CD4-positive, alpha-beta T cell (primary cell): ENCODE measurements at regions not wholly inside any gene's neighbourhood (a gene's known extent, or its start where the extent isn't known, plus 50 kb on each side); places are given as distances from the start of the nearest gene placed in this dataset.

Source experiments
- ATAC-seq: fragments of 200-7000 bp; cut with Tn5 transposase; one replicate; pipeline ENCODE4 v1.10.0; 2022; ENCODE audit warnings: mild to moderate bottlenecking; ENCODE audit not compliant: poor library complexity
- CTCF ChIA-PET: fragments of 350-600 bp; sonication (Branson Sonifier 250); formaldehyde crosslinking; loops from one replicate; lab custom pipeline; 2021; ENCODE audit warnings: antibody characterized with exemption, inconsistent platforms; lab: Charles Lee
- POLR2A ChIA-PET: fragments of 350-600 bp; sonication (Branson Sonifier 250); formaldehyde crosslinking; loops from one replicate; lab custom pipeline; 2021; ENCODE audit warnings: antibody characterized with exemption, inconsistent platforms; lab: Charles Lee
- DNase-seq, 14 experiments: peaks; one replicate each; pipeline ENCODE4 v3.0.0-alpha.2; 2013 to 2020; ENCODE audit warnings: mixed read lengths in 2 of 14
- H3K27ac ChIP-seq, 2 donors: one replicate each; pipeline versions ENCODE4 v1.5.1 to v1.7.0; 2013; ENCODE audit warnings: low read length in 2 of 2, low read depth in 1 of 2, mild to moderate bottlenecking in 1 of 2
- H3K27me3 ChIP-seq, 2 experiments: 1 replicate in 1 of 2; 2 replicates in 1 of 2; pipeline versions ENCODE4 v1.6.1 to v1.7.0; 2013; ENCODE audit warnings: low read length in 2 of 2, control low read depth in 1 of 2, mild to moderate bottlenecking in 1 of 2, moderate library complexity in 1 of 2; ENCODE audit not compliant: insufficient read depth in 2 of 2, control insufficient read depth in 1 of 2
- H3K36me3 ChIP-seq: one replicate; pipeline ENCODE4 v1.6.1; 2013; ENCODE audit warnings: low read length, control low read depth; ENCODE audit not compliant: insufficient read depth
- H3K4me1 ChIP-seq: one replicate; pipeline ENCODE4 v1.6.1; 2013; ENCODE audit warnings: low read length, control low read depth; ENCODE audit not compliant: insufficient read depth
- H3K4me3 ChIP-seq: one replicate; pipeline ENCODE4 v1.5.1; 2013; ENCODE audit warnings: mild to moderate bottlenecking, low read length, moderate library complexity
- H3K9me3 ChIP-seq, 2 experiments: 1 replicate in 1 of 2; 2 replicates in 1 of 2; pipeline versions ENCODE4 v1.6.1 to v1.7.0; 2013; ENCODE audit warnings: low read length in 2 of 2, mild to moderate bottlenecking in 2 of 2, control low read depth in 1 of 2, moderate library complexity in 1 of 2; ENCODE audit not compliant: control insufficient read depth in 1 of 2, insufficient read depth in 1 of 2
- H3K27ac Mint-ChIP-seq: one replicate; pipeline ENCODE4 v1.8.0; 2020; ENCODE audit warnings: mixed read lengths
- H3K27me3 Mint-ChIP-seq: one replicate; pipeline ENCODE4 v1.8.0; 2021; ENCODE audit warnings: mixed read lengths
- H3K36me3 Mint-ChIP-seq: one replicate; pipeline ENCODE4 v1.8.0; 2021; ENCODE audit warnings: low read depth, mixed read lengths
- H3K4me1 Mint-ChIP-seq: one replicate; pipeline ENCODE4 v1.8.0; 2021; ENCODE audit warnings: low read depth, mixed read lengths
- H3K4me3 Mint-ChIP-seq: one replicate; pipeline ENCODE4 v1.8.0; 2020; ENCODE audit warnings: mild to moderate bottlenecking, mixed read lengths
- H3K9me3 Mint-ChIP-seq: one replicate; pipeline ENCODE4 v1.8.0; 2020; ENCODE audit warnings: mixed read lengths
- CTCF ChIP-seq: fragments of 200-600 bp; IDR thresholded peaks from one replicate; pipeline ENCODE4 v1.8.0; 2022; ENCODE audit warnings: antibody characterized with exemption, mild to moderate bottlenecking
- intact Hi-C, 2 experiments: fragments of 100-400 bp; cut with DNase I in 1 of 2; cut with micrococcal nuclease in 1 of 2; formaldehyde crosslinking; loops; one replicate each; pipeline versions ENCODE4 v1.15.1 to v1.9.0; 2023 to 2025; cut with DNase I, micrococcal nuclease

- Mint-ChIP-seq H3K36me3 (no peaks in the 10 kb centered on the region), H3K27ac (no peak overlapping the region), H3K9me3 (peaks cover 13% of the 10 kb centered on the region), H3K27me3 (no peaks in the 10 kb centered on the region), H3K4me3 (no peak overlapping the region), H3K4me1 (no peaks in the 10 kb centered on the region)
- no peaks in the 10 kb centered on the region for H3K4me1 ChIP-seq
- no peak overlapping the region for H3K4me3 ChIP-seq
- ChIA-PET POLR2A (no interaction called here), CTCF (no interaction called here)
- intact Hi-C loops = no loop called here
- DNase-seq (no peak), ATAC-seq (no peak)
- peaks cover 0 to 8% of the 10 kb centered on the region in 2 experiments for H3K9me3 ChIP-seq
- no peaks in the 10 kb centered on the region for H3K27me3 ChIP-seq
- no peak overlapping the region for H3K27ac ChIP-seq
- H3K36me3 ChIP-seq = no peaks in the 10 kb centered on the region
- no peak for TF ChIP-seq CTCF
Observed at GRCh38 chr6:98230250-98230649, 604.1 kb upstream of the POU3F2 start.

DNA sequence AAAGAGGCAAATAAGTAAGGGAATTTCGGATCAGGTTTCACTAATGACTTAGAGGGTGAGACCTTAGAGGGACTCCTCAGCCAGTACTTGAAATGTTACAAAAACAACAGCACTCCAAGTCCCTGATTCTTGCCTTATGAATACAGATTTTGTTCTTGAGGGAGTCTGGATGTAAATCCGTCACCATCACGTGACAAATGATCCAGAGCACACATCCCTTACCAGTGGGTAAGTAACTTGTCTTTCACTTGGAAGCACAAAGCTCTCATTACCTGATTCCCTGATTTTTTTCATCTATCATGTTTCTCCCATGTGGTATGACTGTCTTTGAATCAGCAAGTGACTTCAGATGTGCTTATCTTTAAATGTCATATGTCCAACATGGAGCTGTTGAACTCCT, 595.3 kb upstream of the POU3F2 start:
- no peaks in the 10 kb centered on the region for H3K27me3 Mint-ChIP-seq
- H3K9me3 Mint-ChIP-seq = peaks cover 6% of the 10 kb centered on the region
- Histone ChIP-seq H3K36me3 (no peaks in the 10 kb centered on the region), H3K27me3 (no peaks in the 10 kb centered on the region), H3K9me3 (peaks cover 0 to 4% of the 10 kb centered on the region in 2 experiments), H3K4me1 (no peaks in the 10 kb centered on the region), H3K27ac (no peak overlapping the region), H3K4me3 (no peak overlapping the region)
- TF ChIP-seq CTCF = no peak
- H3K4me3 Mint-ChIP-seq = no peak overlapping the region
- no peak for DNase-seq
- CTCF ChIA-PET = no interaction called here
- no peaks in the 10 kb centered on the region for H3K4me1 Mint-ChIP-seq
- POLR2A ChIA-PET = no interaction called here
- no peaks in the 10 kb centered on the region for H3K36me3 Mint-ChIP-seq
- no peak overlapping the region for H3K27ac Mint-ChIP-seq
- intact Hi-C loops = no loop called here
- no peak for ATAC-seq

DNA sequence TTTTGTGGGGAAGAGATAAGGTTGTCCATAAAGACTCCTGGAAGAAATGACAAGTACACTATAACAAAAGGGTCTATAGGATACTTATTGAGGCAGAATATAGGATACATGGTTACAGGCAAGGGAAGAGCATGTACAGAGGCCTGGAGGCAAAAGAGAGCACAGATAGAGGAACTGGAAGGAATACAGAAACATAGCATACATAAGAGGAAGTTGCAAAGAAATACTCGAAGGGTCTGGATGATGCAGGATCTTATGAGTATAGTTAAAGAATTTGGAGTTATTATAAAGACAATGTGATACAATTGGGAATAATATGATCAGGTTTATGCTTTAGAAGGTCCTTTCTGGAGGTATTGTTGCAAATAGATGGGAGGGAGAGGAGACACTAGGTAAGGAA, 592.7 kb upstream of the POU3F2 start:
- no peak for TF ChIP-seq CTCF
- no peaks in the 10 kb centered on the region for H3K4me1 ChIP-seq
- H3K4me3 Mint-ChIP-seq = no peak overlapping the region
- no peak for ATAC-seq
- no peaks in the 10 kb centered on the region for H3K27me3 Mint-ChIP-seq
- H3K4me1 Mint-ChIP-seq = no peaks in the 10 kb centered on the region
- H3K4me3 ChIP-seq = no peak overlapping the region
- CTCF ChIA-PET = no interaction called here
- H3K36me3 Mint-ChIP-seq = no peaks in the 10 kb centered on the region
- H3K9me3 ChIP-seq = peaks cover 0 to 4% of the 10 kb centered on the region in 2 experiments
- no peak overlapping the region for H3K27ac ChIP-seq
- DNase-seq = no peak
- H3K27ac Mint-ChIP-seq = no peak overlapping the region
- POLR2A ChIA-PET = no interaction called here
- H3K9me3 Mint-ChIP-seq = peaks cover 2% of the 10 kb centered on the region
- H3K27me3 ChIP-seq = no peaks in the 10 kb centered on the region
- intact Hi-C loops = no loop called here
- no peaks in the 10 kb centered on the region for H3K36me3 ChIP-seq
